GM19328 (cell line): ENCODE measurements at regions not wholly inside any gene's neighbourhood (a gene's known extent, or its start where the extent isn't known, plus 50 kb on each side); places are given as distances from the start of the nearest gene placed in this dataset.

ENCODE experiments used
- ATAC-seq: cut with Tn5 transposase; IDR thresholded peaks from one replicate; pipeline ENCODE4 v1.9.1; 2021; ENCODE audit warnings: mild to moderate bottlenecking, moderate library complexity; ENCODE audit not compliant: unreplicated experiment

GRCh38 chr17:79261355-79262072, 186.9 kb downstream of the ENGASE start:
- no peak for ATAC-seq

GRCh38 chr17:79258843-79259242, 184.2 kb downstream of the ENGASE start:
- no peak for ATAC-seq

GRCh38 chr17:79258041-79258440, 183.4 kb downstream of the ENGASE start:
- no peak for ATAC-seq

- no peak for ATAC-seq
Observed at GRCh38 chr17:79255926-79256585, 181.4 kb downstream of the ENGASE start.

GRCh38 chr17:79255456-79255855, 180.8 kb downstream of the ENGASE start:
- no peak for ATAC-seq

GRCh38 chr17:79255046-79255445, 180.4 kb downstream of the ENGASE start:
- ATAC-seq, result no peak

GRCh38 chr17:79252886-79253285, 178.3 kb downstream of the ENGASE start:
- ATAC-seq, result no peak

- ATAC-seq, result no peak
Observed at GRCh38 chr17:79251824-79252223, 177.2 kb downstream of the ENGASE start.

GRCh38 chr17:79249929-79250521, 175.4 kb downstream of the ENGASE start:
- ATAC-seq, result no peak

- ATAC-seq, result no peak
Observed at GRCh38 chr17:79248843-79249493, 174.3 kb downstream of the ENGASE start.

GRCh38 chr17:79246225-79247190, 171.9 kb downstream of the ENGASE start:
- ATAC-seq, result no peak

- no peak for ATAC-seq
Observed at GRCh38 chr17:79244665-79245064, 170.0 kb downstream of the ENGASE start.

- ATAC-seq, result no peak
Observed at GRCh38 chr17:79243996-79244395, 169.4 kb downstream of the ENGASE start.

GRCh38 chr17:79243603-79243990, 169.0 kb downstream of the ENGASE start:
- no peak for ATAC-seq

GRCh38 chr17:79242873-79243602, 168.4 kb downstream of the ENGASE start:
- ATAC-seq, result no peak

- no peak for ATAC-seq
Observed at GRCh38 chr17:79242393-79242792, 167.8 kb downstream of the ENGASE start.

- ATAC-seq, result no peak
Observed at GRCh38 chr17:79241616-79242015, 167.0 kb downstream of the ENGASE start.

GRCh38 chr17:79239205-79239604, 164.6 kb downstream of the ENGASE start:
- ATAC-seq, result no peak

- no peak for ATAC-seq
Observed at GRCh38 chr17:79237448-79238053, 162.9 kb downstream of the ENGASE start.
